Effector CD4-positive, alpha-beta T cell (primary cell): ENCODE measurements at regions not wholly inside any gene's neighbourhood (a gene's known extent, or its start where the extent isn't known, plus 50 kb on each side); places are given as distances from the start of the nearest gene placed in this dataset.
A peak's percentile ranks its signal among the peaks of the same experiment; 100 is the strongest.

Source experiments
- DNase-seq: peaks from one replicate; pipeline ENCODE4 v3.0.0-alpha.2; 2020

DNA sequence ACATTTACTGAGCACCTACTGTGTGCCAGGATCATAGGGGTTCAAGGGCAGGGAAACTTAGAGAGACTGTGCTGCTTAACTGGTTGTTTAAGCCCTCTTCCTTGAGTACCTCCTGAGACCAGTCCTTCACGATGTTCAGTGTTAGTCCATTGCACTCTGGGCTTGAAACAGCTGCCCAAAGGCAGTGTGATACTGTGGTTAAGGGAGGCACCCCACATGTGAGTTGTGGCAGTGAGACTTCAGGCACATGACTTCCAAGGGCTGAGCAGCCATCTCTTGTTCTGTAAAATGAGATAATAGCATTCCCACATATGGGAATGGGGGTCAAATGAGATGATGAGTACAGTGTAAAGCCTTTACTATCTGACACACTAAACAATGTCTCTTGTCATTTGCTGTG, 75.1 kb downstream of the LINGO1 start:
- DNase-seq, result no peak

DNA sequence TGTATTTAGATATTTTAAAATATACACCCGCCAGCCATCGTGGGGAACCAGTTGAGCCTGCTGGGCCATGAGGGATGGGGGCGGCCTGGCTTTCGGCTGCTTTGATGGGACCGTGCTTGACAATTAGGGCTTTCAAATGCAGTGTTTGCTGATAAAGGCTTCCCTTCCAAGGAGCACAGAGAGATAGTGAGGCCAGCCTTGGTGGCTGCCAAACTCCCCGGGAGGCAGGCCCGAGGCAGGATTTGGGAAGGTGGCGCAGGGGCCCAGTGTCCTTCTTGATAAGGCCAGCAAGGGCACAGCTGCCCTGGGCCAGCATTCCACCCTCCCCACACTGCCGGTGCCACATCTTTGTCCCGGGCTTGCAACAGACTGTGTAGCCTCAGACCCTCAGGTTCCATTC, 75.6 kb downstream of the LINGO1 start:
- DNase-seq, result no peak

DNA sequence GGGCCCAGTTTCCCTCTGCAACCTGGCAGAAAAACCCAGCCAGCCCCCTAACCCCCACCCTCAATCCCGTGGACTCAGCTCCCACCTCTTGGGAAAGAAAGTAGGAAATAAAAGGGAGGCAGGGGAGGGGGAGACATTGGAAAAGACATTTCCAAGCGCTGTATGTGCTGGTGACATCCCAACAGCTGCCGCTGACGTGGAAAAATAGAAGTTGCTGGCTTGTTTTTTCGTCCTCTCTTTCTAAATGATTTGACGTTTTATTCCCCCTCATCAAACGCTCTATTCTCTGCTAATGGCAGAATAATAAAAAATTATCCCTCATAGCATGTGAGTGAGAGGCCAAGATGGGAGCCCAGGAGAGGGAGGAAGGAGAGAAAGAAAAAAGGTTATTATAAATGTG, 76.1 kb downstream of the LINGO1 start:
- DNase-seq, result no peak

DNA sequence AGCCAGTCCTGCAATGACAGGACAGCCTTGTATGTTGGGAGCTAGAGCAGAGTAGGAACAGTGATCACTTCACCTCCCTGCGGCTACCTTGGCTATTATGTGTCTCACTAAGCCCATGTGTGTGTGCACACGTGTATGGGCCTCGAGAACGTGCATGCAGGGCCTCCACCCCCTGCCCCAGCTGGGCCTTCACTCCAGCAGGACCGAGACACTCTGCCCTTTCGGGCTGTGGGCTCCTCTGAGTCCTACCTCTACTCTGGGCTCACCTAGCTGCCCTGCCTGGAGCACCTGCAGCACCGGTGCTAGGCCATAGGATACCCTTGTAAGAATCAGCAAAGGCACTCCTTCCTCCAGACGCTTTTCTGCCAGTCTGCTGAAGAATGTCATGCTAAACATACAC, 77.5 kb downstream of the LINGO1 start:
- no peak for DNase-seq

DNA sequence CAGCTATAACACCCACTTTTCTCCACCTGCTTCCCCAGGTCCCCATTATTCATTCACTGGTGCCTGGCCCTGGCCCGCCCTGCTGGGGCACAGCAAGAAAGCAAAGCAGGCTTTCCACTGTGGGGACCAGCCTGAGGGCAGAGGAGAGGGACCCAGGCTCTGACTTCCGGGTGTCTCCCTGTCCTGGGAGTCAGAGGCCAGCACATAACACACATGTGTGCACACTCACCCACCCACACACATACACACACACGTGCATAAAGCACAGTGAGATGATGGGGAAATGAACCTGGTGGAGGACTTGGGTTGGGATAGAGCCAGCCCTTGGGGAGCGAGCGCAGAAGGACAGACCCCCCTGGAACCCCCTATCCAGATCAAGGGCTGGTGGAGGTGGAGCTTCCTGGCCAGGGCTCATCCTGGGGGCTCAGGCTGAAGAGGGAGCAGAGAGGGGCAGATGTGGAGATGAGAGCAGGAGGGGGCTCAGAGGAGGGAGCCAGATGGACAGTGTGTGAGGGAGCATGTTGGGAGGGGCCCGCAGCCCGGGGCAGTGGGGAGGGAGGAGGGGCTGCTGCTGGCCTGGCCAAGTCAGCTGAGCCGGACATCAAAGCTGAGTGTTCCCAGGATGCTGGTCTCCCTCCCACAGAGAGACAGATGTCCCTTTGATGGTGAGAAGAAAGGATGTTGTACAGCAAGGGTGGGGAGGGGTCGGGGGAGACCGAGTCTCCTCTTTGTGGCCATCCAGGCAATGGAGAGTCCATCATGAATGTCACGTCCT, 78.2 kb downstream of the LINGO1 start:
- no peak for DNase-seq

DNA sequence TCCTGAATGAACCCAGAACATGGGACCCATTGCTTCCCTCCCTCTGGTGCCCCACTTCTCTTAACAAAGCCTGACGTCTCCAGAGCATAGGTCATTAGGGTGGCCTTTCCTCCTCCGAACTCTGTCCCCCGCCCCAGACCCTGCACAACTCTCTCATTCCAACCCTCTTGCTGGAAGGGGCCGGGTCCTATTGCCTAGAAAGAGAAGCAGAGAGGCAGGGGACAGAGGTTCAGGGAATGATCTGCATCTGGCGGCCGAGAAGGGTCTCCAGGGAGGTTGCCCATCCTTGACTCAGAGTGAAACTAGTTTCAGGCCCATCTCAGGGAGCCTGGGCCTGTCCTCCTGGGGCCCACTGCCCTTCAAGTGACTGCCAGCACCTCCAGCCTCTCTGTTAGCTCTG, 79.0 kb downstream of the LINGO1 start:
- DNase-seq, result no peak

DNA sequence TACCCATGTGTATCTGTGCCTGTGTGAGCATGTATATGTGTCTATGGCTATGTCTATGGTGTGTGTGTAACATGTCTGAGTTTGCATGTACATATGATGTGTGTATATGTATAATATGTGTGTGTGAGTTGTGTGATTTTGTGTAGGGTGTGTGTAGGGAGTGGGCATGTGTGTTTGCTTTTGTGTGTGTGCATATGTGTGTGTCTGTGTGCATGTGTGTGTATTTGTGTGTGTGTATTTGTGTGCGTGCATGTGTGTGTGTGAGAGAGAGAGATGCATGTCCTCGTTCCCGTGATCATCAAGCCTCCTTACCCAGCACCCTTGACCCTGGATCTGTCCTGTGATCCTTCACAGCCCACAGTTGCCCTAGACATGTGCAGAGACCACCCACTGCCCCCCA, 79.5 kb downstream of the LINGO1 start:
- no peak for DNase-seq

DNA sequence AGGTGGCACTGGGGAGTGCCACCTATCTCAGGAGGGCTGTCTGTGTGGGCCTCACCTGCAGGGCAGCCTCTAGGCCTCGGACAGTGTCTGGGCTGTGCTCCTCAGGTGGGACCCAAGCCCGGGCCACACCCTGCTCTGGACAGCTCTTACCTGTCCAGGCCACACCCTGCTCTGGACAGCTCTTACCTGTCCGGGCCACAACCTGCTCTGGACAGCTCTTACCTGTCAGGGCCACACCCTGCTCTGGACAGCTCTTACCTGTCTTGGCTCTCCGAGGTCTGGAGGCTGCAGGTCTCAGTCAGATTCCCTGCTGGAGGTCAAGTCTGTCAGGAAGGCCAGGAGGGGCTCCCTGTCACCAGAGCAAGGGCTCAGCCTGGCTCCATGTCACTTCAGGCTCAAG, 80.6 kb downstream of the LINGO1 start:
- no peak for DNase-seq

DNA sequence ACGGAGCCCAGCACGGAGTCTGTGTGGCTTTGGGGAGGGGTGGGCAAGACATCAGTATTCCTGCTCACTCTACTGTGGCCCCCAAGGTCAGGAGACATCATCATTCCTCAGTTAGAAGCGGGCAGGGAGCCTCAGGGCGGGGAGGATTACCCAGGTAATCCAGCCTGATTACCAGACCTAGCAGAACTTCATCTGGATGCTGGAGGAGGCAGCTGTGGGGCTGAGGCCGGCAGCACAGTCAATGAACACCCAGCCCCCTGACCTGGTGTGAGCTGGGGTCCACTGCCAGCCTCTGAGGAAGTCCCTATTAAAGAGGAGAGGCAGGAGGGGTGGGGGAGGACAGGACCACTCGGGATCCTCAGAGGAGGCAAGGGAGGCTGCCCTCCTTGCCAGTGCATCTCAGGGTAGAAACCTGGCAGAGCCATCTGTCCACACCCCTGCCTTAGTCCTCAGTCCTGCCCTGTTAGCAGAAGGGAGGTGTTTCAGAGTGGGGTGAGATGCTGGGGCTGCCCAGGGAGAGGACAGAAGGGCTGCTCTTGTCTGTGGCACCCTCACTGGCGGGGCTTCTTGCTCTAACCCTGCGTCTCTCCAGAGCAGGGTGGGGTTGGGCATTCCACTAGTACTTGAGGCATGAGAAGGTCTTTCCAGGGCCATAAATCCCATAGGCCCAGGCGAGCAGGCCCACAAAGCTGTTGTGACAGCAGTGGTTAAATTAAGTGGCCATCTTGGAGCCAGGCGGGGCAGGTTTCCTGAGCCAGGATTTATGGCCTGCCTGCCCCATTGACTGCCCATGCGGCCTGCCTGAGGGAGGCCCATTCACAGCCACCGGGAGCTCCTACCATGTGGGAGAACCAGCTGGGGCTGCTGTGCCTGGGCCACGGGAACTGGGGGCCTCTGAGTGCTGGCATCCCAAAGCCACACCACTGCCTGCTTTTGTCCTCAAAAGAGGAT, 82.1 kb downstream of the LINGO1 start:
- no peak for DNase-seq

DNA sequence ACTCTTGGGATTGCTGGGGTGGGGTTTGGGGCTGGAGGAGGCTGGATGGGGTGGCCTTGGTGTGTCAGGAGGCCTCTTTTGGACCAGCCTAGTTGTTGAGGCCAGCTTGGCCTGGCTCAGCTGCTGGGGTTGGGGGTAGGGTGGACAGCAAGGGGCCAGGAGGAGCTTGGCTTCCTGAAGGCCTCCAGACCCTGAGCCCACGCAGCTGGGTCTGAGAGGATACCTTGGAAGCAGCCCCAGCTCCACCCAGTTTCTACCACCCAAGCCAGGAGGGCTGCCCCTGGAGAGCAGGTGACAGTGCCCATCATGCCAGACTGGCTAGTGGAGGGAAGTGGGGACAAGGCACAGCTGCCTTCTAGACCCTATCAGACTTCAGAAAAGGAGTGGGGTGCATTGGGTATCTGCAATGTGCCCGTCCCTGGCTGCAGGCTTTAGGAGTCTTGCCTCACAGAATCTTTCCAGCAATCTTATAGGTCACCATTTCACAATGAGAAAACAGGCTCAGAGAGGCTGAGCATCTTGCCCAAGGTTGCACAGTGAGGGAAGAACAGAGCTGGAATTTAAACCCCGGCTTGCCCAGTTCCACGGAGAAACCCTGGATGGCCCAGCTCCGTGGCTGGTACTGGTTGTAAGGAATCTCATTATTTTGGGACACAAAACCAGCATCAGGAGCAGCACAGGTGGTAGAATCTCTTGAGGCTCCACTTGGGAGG, 83.0 kb downstream of the LINGO1 start:
- DNase-seq, result no peak

DNA sequence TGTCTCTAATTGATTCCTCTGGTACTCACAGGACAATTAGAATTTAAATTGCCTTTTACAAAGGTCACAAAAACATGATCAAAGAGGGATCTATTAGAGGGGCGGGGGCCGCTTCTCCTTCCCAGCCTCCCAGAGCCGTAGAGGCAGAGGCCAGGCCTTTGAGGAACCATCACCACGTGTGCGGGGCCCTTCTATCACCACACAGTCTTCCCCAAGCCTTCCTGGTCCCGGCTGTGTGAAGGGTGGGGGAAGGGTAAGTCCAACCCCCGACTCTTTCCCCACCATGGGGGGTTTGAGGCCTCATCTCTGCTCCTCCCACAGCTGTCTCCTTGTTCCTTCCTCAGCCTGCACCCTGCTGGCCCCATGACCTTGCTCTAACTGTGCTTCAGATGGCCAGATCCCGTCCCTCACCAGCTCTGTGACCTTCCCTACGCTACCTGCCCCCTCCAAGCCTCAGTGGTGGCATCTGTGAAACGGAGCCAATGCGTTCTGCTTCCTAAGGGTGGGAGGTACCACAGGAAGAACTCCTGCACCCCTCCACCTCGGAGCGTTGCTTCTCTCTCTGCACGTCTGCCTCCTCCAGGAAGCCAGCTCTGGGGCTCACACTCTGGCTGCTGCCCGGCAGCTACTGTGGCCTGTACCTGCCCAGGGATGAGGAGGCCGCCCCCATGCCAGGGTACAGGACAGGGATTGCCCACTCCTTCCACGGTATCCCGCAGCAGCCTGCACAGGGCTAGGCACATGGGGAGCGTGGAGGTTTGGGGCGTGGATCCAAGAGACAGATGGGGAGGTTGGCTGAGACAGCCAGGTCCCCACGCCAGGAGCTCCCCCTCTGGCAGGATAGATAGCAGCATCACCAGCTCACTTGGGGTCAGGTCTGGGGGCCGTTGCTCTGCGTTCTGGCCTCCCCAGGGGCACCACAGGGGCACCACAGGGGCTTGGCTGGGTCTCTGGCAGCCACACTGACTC, 83.8 kb downstream of the LINGO1 start:
- no peak for DNase-seq

DNA sequence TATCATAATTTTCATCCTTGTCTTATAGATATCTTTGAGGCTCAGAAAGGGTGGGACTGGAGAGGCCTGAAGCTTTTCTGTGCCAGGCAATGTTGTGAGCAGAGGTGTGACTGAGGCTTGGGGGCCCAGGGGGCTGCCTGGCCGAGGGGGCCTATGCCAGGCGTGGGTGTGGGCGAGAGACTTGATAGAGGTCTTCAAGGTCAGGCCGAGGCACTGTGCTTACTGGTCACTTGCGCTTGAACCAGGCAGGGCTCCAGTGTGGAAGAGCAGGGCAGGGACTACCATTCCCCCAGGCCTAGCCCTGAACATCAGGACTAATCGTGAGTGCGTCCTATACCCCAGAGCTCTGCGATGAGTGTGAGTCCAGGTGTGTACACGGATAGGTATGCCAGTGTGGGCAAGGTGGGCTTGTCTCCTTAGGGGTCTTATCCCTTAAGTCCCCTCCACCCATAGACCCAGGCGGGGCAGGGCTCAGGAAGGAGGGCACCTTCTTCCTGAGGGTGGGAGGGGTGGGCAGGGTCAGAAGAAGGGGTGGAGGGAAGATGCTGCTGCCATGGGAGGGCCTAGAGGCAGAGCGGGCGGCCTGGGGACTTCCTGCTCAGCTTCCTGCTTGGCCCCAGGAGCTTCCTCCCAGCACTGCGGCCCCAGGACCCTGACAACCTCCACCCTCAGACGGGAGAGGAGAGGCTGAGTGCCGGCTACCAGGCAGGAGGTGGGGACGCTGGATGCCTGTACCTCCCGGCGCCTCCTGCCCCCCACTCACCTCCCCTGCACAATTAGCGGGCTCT, 84.7 kb downstream of the LINGO1 start:
- no peak for DNase-seq

DNA sequence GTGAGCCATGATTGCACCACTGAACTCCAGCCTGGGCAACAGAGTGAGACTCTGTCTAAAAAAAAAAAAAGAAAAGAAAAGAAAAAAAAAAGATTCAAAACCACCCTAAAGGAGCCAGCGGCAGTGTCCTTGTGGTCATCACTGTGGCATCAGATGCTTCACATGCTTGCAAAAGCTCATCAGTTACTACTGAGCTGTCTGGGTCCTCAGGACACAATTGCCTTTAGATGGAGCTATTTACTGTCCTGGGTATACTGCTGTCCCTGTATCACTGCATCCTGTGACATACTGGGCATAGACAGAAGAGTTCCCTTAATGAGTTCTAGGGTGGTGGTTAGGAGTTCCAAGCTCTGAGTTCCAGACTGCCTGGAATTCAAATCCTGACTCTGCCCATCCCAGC, 85.8 kb downstream of the LINGO1 start:
- no peak for DNase-seq

DNA sequence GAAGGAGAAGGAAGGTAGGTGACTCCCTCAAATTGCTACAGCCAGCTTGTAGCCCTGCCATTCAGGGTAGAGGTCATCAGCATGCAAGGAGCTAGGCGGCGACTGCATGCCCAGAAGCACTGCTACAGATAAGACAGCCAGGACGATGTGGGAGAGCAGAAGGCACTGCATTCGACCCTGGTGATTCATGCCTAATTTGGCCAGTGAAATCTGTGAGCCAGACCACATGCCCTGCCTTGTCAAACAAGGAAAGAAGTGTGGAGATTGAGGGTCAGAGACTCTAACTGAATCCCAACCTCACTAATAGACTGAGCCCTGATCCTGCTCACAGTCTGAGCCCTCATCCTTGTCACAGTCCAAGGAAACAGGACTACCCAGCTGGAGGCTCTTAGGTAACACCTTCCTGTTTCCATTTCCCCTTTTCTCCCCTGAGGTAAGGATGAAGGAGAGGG, 86.6 kb downstream of the LINGO1 start:
- no peak for DNase-seq

DNA sequence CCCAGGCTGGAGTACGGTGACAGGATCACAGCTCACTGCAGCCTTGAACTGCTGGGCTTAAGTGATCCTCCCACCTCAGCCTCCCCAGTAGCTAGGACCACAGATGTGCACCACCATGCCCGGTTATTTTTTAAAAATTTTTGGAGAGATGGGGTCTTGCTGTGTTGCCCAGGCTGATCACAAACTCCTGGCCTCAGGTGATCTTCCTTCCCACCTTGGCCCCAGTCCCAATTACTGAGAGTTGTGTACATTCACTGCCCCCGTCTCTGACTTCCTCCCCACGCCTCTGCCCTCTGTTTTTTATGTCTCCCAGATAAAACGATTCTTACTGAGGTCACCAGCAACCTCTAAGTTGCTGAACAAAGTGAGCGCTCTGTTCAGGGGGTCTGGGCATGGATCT, 87.7 kb downstream of the LINGO1 start:
- no peak for DNase-seq

DNA sequence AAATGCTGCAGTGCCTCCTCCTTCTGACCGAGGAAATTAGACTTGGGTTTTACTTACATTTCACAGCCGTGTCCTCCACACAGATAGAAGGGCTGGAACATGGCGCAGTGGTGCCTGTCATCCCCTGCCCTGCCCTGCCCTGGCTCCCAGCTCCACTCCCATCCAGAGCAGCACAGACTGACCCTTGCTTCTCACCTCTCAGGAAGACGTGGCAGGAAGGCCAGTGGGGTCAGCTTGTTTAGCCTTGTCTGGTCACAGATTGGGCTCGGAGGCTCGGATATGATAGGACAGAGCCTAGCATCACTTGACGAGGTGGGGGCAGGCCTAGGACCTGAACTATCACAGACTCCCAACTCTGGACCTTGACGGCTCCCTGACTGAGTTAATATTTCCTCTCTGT, 88.5 kb downstream of the LINGO1 start:
- no peak for DNase-seq

DNA sequence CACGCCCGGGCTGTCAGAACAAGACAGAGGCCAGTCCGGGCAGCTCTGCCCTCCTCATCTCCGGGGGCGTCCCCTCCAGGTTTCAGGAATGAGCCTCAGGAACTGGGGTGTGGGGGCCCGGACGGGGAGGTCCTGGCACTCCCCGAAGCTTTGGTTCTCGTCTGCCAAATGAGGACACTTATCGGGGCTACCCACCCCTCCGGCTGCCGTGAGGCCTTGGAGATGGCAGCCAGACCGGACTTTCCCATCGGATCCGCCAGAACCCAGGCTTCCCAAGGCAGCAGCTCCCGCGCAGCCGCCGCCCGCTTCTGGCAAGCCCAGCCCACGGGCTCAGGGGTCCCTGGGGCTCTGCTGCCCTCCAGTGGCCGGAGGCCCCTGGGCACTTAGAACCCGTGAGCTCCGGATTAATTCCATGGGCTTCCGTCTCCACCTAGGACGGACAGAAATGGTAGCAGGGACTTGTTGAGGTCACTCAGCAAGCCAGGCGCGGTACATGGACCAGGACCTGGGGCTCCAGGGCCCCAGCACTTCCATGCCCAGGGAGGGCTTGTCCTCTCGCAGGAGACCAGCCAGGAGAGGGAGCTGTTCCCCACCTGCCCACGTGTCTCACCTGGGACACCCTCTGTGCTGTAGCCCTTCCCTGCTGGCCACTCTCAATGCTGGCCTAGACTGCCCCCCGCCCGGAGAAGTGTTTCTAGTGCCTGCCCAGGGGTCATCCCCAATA, 89.4 kb downstream of the LINGO1 start:
- peak; percentile 60 for DNase-seq

DNA sequence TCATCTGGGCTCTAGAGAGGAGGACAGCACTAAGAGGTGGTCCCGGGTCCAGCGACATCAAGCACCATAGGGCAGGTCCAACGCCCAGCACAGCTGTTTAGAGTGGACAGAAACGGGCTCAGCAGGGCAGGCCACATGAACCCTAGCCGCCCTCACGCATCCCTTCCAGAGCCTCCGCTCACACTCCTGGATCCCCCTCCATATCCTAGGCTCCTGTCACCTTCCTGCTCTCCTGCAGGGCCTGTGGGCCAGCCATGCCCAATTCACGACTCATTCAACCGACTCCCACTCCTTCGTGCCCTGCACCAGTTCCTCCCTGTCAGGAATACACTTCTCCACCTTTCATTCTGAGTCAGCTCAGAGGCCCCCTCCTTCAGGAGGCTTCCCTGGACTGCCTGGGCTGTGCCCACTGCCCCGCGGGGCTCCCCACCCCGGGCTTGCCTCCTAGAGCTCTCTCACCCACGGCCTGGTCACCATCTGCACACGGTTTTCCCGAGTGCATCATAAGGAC, 90.2 kb downstream of the LINGO1 start:
- DNase-seq, result no peak

DNA sequence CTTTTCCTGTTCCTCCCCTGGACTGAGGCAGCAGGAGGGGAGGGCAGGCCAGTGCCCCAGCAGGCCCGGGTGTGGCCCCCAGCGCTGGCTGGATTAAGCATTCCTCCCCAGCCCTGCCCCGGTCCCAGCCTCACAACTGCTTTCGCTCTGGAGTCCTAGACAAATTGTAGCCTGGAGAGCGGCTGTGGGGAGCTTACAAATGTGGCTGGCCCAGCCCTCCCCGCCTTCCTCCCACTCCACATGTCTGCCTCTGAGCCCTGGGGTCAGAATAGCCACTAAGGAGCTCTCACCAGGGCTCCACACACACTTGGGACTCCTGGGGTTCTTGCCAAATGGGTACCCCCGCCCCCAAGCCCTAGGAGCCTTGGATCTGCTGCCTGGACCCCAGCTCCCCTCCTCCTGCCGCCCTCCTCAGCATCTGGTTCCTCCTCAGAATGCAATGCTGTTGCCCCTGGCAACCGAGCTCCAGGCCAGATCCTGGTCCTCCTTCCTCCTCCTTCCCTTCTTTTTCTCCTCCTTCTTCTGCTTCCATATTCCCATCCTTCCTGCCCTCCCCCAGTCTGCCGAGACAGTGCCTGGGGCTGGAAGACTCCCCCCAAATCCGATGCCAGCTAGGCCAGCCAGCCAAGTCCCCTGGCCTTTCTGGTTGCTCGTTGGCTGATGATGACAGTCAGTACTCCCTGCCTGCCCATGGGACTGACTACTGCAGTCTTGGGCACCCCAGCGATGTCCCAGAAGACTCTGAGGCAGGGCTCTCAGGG, 91.1 kb downstream of the LINGO1 start:
- no peak for DNase-seq
